ENCODE measurements at regions not wholly inside any gene's neighbourhood (a gene's known extent, or its start where the extent isn't known, plus 50 kb on each side); places are given as distances from the start of the nearest gene placed in this dataset.
"Not testable (repeated sequence)": the region's sequence is repeated elsewhere in the genome, so short reads cannot be mapped to it uniquely, and the experiment has no call there.

DNA sequence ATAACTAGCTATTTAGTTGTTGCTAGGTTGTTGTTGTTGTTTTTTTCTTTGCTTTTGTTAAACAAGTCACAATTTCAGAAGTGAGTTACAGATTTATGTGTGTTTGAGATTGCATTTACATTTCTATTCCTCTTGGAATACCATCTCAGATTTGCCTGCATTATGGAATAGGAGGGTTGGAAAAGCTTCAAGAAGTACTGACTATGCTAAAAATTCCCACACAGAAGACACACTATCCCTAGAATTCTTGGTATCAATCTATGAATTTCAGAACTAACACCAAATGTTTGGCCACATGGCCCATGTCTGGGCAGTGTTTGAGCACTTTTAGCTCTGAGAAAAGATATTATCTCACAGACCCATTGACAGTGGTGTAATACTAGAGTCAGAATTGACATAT is 249.9 kb upstream of the NPVF start:
- H3K4me3 ChIP-seq (ENCODE audit: low read depth, low read length); H3K9ac ChIP-seq (ENCODE audit: low read depth, low read length); H3K36me3 ChIP-seq (ENCODE audit: control insufficient read depth, insufficient read depth, low read length); H3K27me3 ChIP-seq (ENCODE audit: control insufficient read depth, insufficient read depth, low read length); H3K9me3 ChIP-seq (ENCODE audit: control insufficient read depth, insufficient read depth, low read length); H3K4me1 ChIP-seq (ENCODE audit: control insufficient read depth, insufficient read depth, low read length): not testable (repeated sequence)

DNA sequence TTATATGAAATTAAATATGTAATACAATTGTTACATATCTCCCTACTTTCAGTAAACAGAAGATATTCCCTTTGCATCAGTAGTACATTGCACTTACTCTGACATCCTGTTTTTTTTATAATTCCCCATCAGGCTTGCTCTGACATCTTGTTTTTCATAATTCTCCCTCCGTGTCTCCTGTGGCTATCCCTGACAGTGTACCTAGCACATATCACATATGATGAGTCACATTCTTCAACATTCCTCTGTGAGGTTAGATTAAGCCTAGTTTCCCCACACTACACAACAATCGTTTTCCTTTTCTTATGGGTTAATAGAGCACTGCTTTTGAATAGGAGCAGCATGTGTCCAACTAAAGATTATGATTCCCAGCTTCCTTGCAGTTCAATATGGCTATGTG is 250.6 kb upstream of the NPVF start:
- H3K27me3 ChIP-seq (ENCODE audit: control insufficient read depth, insufficient read depth, low read length): no peaks in the 10 kb centered on the region
- no peaks in the 10 kb centered on the region for H3K36me3 ChIP-seq (ENCODE audit: control insufficient read depth, insufficient read depth, low read length)
- H3K4me3 ChIP-seq (ENCODE audit: low read depth, low read length): no peak overlapping the region
- H3K9me3 ChIP-seq (ENCODE audit: control insufficient read depth, insufficient read depth, low read length): no peaks in the 10 kb centered on the region
- no peaks in the 10 kb centered on the region for H3K4me1 ChIP-seq (ENCODE audit: control insufficient read depth, insufficient read depth, low read length)
- no peak overlapping the region for H3K9ac ChIP-seq (ENCODE audit: low read depth, low read length)

DNA sequence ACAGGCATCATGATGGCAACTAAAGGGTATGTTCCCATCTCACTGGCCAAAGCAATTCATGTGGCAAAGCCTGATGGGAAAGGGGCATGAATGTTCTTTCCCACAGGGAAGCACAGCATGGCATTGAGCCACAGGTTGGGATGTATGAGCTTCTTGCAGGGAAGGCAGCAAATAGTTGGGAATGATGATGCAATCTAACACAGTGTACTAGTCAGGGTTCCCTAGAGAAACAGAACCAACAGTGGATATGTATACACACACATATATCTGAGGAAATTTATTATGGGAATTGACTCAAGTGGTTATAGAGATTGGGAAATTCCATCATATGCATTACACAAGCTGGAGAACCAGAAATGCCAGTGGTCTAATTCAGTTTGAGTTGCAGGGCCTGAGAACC is 253.6 kb upstream of the NPVF start:
- Histone ChIP-seq H3K4me1 (ENCODE audit: control insufficient read depth, insufficient read depth, low read length) (no peaks in the 10 kb centered on the region), H3K36me3 (ENCODE audit: control insufficient read depth, insufficient read depth, low read length) (no peaks in the 10 kb centered on the region), H3K27me3 (ENCODE audit: control insufficient read depth, insufficient read depth, low read length) (no peaks in the 10 kb centered on the region), H3K9ac (ENCODE audit: low read depth, low read length) (no peak overlapping the region), H3K4me3 (ENCODE audit: low read depth, low read length) (no peak overlapping the region), H3K9me3 (ENCODE audit: control insufficient read depth, insufficient read depth, low read length) (no peaks in the 10 kb centered on the region)

GRCh38 chr7:25482631-25483030 is 254.3 kb upstream of the NPVF start:
- no peaks in the 10 kb centered on the region for H3K4me1 ChIP-seq (ENCODE audit: control insufficient read depth, insufficient read depth, low read length)
- no peaks in the 10 kb centered on the region for H3K27me3 ChIP-seq (ENCODE audit: control insufficient read depth, insufficient read depth, low read length)
- H3K9me3 ChIP-seq (ENCODE audit: control insufficient read depth, insufficient read depth, low read length): no peaks in the 10 kb centered on the region
- H3K9ac ChIP-seq (ENCODE audit: low read depth, low read length): no peak overlapping the region
- no peak overlapping the region for H3K4me3 ChIP-seq (ENCODE audit: low read depth, low read length)
- H3K36me3 ChIP-seq (ENCODE audit: control insufficient read depth, insufficient read depth, low read length): no peaks in the 10 kb centered on the region

GRCh38 chr7:25485026-25485425 is 256.7 kb upstream of the NPVF start:
- Histone ChIP-seq H3K4me1 (ENCODE audit: control insufficient read depth, insufficient read depth, low read length) (no peaks in the 10 kb centered on the region), H3K27me3 (ENCODE audit: control insufficient read depth, insufficient read depth, low read length) (no peaks in the 10 kb centered on the region), H3K9me3 (ENCODE audit: control insufficient read depth, insufficient read depth, low read length) (no peaks in the 10 kb centered on the region), H3K36me3 (ENCODE audit: control insufficient read depth, insufficient read depth, low read length) (no peaks in the 10 kb centered on the region), H3K4me3 (ENCODE audit: low read depth, low read length) (no peak overlapping the region), H3K9ac (ENCODE audit: low read depth, low read length) (no peak overlapping the region)

- no peaks in the 10 kb centered on the region for H3K9me3 ChIP-seq (ENCODE audit: control insufficient read depth, insufficient read depth, low read length)
- no peak overlapping the region for H3K4me3 ChIP-seq (ENCODE audit: low read depth, low read length)
- no peaks in the 10 kb centered on the region for H3K27me3 ChIP-seq (ENCODE audit: control insufficient read depth, insufficient read depth, low read length)
- H3K9ac ChIP-seq (ENCODE audit: low read depth, low read length): no peak overlapping the region
- no peaks in the 10 kb centered on the region for H3K4me1 ChIP-seq (ENCODE audit: control insufficient read depth, insufficient read depth, low read length)
- no peaks in the 10 kb centered on the region for H3K36me3 ChIP-seq (ENCODE audit: control insufficient read depth, insufficient read depth, low read length)
These were observed 258.4 kb upstream of the NPVF start for GRCh38 chr7:25486656-25487055.

DNA sequence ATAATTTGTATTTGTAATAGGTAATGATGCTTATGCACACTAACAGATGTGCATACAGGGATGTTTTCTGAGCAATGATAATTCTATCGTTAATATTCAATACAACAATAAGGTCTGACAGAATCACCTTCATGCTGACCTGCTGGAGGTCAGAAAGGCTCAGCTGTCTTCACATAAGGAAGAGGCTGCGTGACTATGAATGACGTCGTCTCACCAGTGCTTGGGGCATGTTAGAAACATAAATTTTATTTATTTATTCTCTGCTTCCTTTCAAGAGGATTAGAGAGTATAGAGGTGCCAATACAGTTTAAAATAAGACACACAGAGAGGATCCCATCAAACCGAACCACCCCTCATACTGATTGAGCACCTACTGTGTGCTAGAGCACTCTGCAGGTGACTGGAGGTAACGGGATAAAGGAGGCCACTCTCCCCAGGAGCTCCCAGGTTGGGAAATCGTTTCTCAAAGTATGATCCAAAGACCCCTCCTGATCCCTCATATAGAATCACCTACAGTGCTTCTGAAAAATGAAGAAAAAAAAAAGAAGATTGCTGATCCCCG is 265.6 kb upstream of the NPVF start:
- Histone ChIP-seq H3K36me3 (ENCODE audit: control insufficient read depth, insufficient read depth, low read length) (no peaks in the 10 kb centered on the region), H3K9me3 (ENCODE audit: control insufficient read depth, insufficient read depth, low read length) (no peaks in the 10 kb centered on the region), H3K4me3 (ENCODE audit: low read depth, low read length) (no peak overlapping the region), H3K27me3 (ENCODE audit: control insufficient read depth, insufficient read depth, low read length) (no peaks in the 10 kb centered on the region), H3K4me1 (ENCODE audit: control insufficient read depth, insufficient read depth, low read length) (no peaks in the 10 kb centered on the region), H3K9ac (ENCODE audit: low read depth, low read length) (no peak overlapping the region)

GRCh38 chr7:25494896-25495295 is 266.6 kb upstream of the NPVF start:
- Histone ChIP-seq H3K27me3 (ENCODE audit: control insufficient read depth, insufficient read depth, low read length) (no peaks in the 10 kb centered on the region), H3K4me3 (ENCODE audit: low read depth, low read length) (no peak overlapping the region), H3K9me3 (ENCODE audit: control insufficient read depth, insufficient read depth, low read length) (no peaks in the 10 kb centered on the region), H3K36me3 (ENCODE audit: control insufficient read depth, insufficient read depth, low read length) (no peaks in the 10 kb centered on the region), H3K4me1 (ENCODE audit: control insufficient read depth, insufficient read depth, low read length) (no peaks in the 10 kb centered on the region), H3K9ac (ENCODE audit: low read depth, low read length) (no peak overlapping the region)

GRCh38 chr7:25495342-25496250 is 267.3 kb upstream of the NPVF start:
- H3K36me3 ChIP-seq (ENCODE audit: control insufficient read depth, insufficient read depth, low read length): no peaks in the 10 kb centered on the region
- no peaks in the 10 kb centered on the region for H3K9me3 ChIP-seq (ENCODE audit: control insufficient read depth, insufficient read depth, low read length)
- H3K4me3 ChIP-seq (ENCODE audit: low read depth, low read length): no peak overlapping the region
- H3K4me1 ChIP-seq (ENCODE audit: control insufficient read depth, insufficient read depth, low read length): no peaks in the 10 kb centered on the region
- H3K27me3 ChIP-seq (ENCODE audit: control insufficient read depth, insufficient read depth, low read length): no peaks in the 10 kb centered on the region
- H3K9ac ChIP-seq (ENCODE audit: low read depth, low read length): no peak overlapping the region

- no peaks in the 10 kb centered on the region for H3K9me3 ChIP-seq (ENCODE audit: control insufficient read depth, insufficient read depth, low read length)
- H3K4me1 ChIP-seq (ENCODE audit: control insufficient read depth, insufficient read depth, low read length): no peaks in the 10 kb centered on the region
- no peaks in the 10 kb centered on the region for H3K27me3 ChIP-seq (ENCODE audit: control insufficient read depth, insufficient read depth, low read length)
- no peak overlapping the region for H3K9ac ChIP-seq (ENCODE audit: low read depth, low read length)
- no peak overlapping the region for H3K4me3 ChIP-seq (ENCODE audit: low read depth, low read length)
- no peaks in the 10 kb centered on the region for H3K36me3 ChIP-seq (ENCODE audit: control insufficient read depth, insufficient read depth, low read length)
These were observed 268.4 kb upstream of the NPVF start for GRCh38 chr7:25496476-25497368.

GRCh38 chr7:25500393-25500921 is 272.2 kb upstream of the NPVF start:
- Histone ChIP-seq H3K9ac (ENCODE audit: low read depth, low read length) (no peak overlapping the region), H3K4me1 (ENCODE audit: control insufficient read depth, insufficient read depth, low read length) (no peaks in the 10 kb centered on the region), H3K9me3 (ENCODE audit: control insufficient read depth, insufficient read depth, low read length) (no peaks in the 10 kb centered on the region), H3K36me3 (ENCODE audit: control insufficient read depth, insufficient read depth, low read length) (no peaks in the 10 kb centered on the region), H3K27me3 (ENCODE audit: control insufficient read depth, insufficient read depth, low read length) (no peaks in the 10 kb centered on the region), H3K4me3 (ENCODE audit: low read depth, low read length) (no peak overlapping the region)

All from iPS-15b (cell line).